GM12872 (cell line): ENCODE measurements at regions not wholly inside any gene's neighbourhood (a gene's known extent, or its start where the extent isn't known, plus 50 kb on each side); places are given as distances from the start of the nearest gene placed in this dataset.

ENCODE experiments used
- TF ChIP-seq, protein P1 (sequence below): IDR thresholded peaks from 3 replicates; pipeline ENCODE4 v1.5.1; 2011; ENCODE audit warnings: low read depth, mild to moderate bottlenecking, low read length, moderate library complexity; ENCODE audit not compliant: insufficient read depth

DNA sequence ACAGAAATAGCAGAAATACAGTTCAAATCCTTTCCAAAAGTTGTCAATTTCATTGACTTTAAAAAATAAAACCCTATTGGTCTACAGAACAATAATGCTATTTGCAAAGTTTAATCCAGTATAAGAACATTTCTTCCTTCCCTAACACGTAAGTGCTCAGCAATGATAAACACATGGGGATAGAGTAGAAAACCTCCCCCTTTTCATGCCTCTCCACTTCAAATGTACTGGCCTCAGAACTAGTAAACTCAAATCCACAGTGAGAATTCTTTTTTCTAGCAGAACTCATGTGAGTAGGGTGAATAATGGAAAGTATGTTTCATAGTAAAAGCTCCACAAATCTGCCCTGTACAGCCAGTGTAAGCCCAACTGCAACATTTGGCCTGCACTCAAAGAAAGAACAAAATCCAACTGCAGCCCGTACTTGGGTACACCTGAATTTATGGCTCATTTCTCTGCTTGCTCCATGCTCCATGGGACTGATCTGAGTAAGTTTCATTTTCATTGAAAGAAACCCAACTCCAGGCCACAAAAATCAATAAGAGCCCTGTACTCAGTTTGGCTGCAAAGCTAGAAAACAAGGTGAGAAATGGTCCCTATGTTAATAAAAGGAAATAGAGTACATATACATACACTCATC lies 115.0 kb upstream of the RMDN2 start:
- TF ChIP-seq, protein P1, sequence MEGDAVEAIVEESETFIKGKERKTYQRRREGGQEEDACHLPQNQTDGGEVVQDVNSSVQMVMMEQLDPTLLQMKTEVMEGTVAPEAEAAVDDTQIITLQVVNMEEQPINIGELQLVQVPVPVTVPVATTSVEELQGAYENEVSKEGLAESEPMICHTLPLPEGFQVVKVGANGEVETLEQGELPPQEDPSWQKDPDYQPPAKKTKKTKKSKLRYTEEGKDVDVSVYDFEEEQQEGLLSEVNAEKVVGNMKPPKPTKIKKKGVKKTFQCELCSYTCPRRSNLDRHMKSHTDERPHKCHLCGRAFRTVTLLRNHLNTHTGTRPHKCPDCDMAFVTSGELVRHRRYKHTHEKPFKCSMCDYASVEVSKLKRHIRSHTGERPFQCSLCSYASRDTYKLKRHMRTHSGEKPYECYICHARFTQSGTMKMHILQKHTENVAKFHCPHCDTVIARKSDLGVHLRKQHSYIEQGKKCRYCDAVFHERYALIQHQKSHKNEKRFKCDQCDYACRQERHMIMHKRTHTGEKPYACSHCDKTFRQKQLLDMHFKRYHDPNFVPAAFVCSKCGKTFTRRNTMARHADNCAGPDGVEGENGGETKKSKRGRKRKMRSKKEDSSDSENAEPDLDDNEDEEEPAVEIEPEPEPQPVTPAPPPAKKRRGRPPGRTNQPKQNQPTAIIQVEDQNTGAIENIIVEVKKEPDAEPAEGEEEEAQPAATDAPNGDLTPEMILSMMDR: no peak

GRCh38 chr2:37812414-37812813 lies 112.7 kb upstream of the RMDN2 start:
- TF ChIP-seq, protein P1: no peak

- TF ChIP-seq, protein P1: no peak
These were observed 112.0 kb upstream of the RMDN2 start for GRCh38 chr2:37812941-37813730.

DNA sequence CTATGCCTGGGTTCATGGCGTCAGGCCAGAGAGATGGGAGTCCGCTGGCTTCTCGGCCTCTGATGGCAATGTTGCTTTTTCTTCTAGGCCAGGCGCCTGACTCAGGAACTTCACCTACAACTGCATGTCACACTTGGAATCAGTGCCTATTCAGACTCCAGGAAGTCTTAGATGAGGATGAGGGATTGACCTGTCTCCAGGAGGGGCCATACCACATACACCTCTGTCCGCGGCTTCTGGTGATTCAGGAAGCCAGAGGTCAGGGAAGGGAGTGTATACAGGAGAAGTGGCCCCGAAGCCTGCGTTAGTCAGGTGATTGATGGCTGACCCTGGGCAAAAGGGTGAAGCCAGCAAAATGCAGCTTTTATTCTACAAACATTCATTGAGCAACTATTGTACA lies 109.1 kb upstream of the RMDN2 start:
- TF ChIP-seq, protein P1: no peak

GRCh38 chr2:37816686-37817085 lies 108.4 kb upstream of the RMDN2 start:
- TF ChIP-seq, protein P1: no peak

DNA sequence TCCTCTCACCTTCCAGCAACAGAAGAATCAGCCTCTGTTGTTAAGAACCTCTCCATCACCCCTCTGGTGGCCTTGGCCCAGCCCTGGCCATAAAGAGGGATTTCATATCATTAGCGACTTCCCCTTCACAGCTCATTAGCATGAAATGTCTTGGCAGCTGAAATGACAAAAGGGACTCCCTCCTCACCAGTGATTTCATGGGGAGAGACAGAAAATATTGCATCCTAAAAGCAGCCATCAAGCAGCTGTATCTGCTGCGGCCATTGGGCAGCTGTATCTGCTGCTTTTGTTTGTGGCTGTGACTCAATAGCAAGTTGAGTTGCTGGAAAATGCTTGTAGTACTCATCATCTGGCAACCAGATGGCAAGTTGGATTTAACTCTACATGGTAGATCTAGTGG lies 105.9 kb upstream of the RMDN2 start:
- TF ChIP-seq, protein P1: no peak

- TF ChIP-seq, protein P1: no peak
These were observed 104.6 kb upstream of the RMDN2 start for GRCh38 chr2:37820471-37820986.
